ENCODE measurements at regions not wholly inside any gene's neighbourhood (a gene's known extent, or its start where the extent isn't known, plus 50 kb on each side); places are given as distances from the start of the nearest gene placed in this dataset.
A peak's percentile ranks its signal among the peaks of the same experiment; 100 is the strongest.

DNA sequence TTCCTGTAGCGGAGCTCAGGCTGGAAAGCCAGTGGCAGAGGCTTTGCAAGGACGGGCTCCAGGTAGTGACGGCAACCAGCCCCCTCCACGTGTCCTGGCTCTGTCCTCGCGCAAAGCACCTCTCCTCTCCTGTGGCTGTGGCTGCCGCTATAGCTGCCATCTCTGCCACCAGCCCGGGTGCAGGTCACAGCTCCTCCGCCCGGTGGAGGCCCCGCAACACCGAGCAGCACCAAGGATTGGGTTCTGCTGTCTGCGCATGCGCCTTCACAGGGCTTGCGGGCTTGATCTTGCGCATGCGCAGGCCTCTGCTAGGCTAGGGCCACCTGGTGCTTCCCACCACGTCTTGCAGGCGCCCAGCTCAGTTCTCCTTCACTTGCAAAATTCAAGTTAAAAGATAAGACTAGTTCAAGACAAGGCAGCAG is 625.4 kb downstream of the QKI start:
- peak; percentile 15 to 53 for DNase-seq (ENCODE audit: low read depth in 2 of 2)

DNA sequence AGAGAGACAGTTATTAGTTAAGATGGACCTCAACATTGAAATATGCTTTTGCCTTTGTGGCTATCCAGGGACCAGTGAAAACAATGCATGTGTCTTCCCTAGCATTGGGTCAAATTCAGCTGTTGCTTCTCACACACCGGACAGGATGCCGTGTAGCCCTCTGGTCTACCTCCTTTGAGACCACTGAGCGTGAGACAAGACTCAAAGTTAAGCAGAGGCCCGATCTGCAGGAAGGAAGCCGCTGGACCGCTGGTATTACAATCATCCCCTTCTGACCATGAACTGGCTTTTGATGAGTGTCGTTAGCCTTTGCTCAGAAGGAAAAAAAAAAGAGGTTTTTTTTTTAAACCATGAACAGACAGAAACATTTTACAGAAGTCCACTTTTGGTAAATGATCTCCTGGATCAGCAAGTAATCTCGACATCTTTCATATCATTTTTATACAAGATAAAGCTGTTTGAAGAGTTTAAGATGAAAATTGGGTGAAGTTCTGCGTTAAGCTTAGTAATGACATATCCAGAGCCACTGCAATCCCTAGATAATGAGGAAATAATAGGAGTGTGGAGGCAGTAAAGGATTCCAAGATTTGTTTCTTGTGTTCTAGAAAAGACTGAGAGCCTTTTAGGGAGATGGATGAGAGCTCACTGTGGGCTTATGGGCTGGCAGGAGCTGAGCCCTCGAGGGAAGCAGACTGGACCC is 622.8 kb downstream of the QKI start:
- DNase-seq (ENCODE audit: low read depth in 2 of 2) = no peak

DNA sequence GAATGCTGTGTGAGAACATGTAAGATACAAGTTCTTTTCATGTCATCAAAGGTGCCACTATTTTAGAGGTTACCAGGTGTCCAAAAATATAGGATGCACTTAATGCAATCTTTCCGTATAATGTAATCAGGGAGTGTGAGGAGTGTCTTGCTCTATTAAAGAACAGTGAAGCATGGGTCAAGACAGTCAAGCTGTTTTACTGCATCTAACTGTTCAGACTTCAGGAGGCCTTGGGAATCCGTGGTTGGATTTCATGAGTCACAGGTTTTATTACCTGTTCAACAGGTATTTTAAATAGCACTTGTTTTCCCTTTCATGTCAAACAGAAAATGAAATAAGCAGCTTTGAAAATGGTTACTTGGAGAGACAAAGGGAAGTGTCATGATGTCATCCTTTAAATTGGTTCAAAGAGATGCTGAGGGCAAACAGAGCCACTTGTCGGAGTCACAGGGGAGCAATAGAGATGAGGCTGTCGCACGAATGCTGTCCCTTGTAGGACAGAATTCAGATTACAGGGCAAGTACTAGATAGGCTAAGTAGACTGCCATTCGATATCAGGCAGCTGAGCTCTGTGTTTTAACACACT is 621.5 kb downstream of the QKI start:
- DNase-seq (ENCODE audit: low read depth in 2 of 2) = no peak

DNA sequence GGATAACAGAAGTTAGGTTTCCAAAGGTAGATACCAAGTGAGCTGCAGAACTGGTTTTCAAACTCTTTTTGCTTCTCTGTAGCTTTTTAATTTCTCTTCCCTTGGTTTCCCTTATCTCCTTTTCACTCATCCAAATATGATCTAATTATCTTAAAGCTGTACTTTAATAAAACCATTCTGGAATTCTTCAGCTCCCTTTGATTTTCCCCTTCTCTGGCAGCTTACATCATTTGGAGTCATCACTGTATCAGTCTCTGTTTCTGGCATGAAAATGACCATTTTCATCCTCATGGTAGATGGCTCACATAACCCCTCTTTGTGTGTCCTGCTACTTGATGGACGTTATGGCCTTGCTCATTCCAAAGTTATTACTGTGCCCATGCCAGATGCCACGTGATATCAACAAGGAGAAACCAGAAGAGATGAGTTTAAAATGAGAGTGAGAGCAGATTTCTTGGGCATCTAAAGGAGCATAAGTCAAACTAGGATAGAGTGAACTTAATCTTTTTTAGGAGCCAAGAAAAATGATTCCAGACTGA is 620.2 kb downstream of the QKI start:
- DNase-seq (ENCODE audit: low read depth in 2 of 2) = no peak

DNA sequence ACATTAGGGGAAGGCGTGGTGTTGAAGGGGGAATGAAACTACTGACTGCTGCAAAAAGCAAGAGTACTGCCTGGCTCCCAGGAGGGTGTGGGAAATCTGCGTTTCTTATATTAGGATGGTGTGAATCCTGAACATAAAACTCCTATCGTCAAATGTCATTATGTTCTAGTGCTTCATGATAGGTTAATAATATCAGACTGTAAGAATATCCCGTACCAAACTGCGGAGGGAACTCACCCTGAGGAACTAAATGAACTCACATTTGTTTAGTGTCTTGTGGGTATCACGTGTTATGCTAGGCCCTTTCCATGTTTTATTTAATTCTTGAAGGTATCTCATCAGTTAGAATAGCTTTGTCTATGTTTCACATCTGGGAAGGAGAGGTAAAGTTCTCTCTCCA is 610.7 kb downstream of the QKI start:
- no peak for DNase-seq (ENCODE audit: low read depth in 2 of 2)

DNA sequence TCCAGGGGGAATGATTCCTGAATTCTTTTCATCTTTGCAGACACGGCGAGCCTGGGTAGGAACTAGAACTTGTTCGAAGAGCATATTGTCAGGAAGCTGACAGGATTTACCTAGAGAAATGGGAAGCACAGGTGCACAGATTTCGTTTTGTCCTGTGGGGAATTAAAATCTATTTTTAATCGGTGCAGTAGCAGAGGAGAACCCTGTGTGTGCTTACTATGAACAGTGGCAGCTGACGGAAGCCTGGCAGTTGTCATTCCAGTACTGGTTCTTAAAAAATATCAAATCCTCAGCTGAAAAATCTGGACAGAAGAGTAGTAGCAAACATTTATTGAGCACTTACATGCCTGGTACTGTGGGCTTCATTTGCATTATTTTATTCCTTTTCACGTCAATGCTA is 609.0 kb downstream of the QKI start:
- DNase-seq (ENCODE audit: low read depth in 2 of 2) = no peak

DNA sequence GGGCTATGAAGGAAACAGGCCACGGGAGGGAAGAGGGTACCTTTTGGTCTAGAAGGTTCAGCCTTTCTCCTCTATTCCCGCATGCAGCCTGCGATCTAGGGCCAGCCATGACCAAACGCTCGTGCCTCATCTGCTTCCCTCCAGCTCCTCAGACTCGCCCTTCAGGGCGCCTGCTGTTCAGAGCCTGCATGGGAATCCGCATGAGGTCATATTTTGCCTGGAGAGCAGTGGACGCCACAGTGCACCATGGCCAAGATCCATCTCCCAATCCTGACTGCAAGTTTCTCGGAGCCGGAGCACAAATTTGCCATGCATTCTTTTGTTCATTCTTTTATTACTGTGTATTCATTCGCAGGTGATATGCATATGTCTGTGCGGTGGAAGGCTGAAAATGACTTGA is 608.1 kb downstream of the QKI start:
- no peak for DNase-seq (ENCODE audit: low read depth in 2 of 2)

DNA sequence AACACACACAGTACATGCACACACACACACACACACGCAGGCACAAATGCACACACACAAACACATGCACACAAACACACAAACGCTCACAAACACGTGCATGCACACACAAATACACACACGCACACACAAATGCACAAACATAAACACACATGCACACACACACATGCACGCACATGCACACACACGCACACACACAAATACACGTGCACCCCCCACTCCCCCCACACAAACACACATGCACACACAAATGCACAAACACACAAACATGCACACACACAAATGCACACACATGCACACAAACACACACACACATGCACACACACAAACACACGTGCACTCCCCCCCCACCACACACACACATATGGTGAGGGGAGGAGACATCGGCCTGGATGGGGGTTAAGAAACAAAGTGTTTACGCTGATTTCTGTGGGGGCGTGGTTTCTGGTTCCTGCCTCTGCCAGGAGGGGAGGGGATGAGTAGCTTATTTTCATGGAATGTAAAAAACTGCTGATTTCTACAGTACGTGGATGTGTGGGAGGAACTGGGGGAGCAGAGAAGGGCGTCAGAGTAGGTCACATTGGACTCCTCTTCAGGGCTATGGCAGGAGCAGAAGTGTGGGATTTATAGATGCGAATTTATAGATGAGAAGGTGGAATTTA is 607.2 kb downstream of the QKI start:
- no peak for DNase-seq (ENCODE audit: low read depth in 2 of 2)

DNA sequence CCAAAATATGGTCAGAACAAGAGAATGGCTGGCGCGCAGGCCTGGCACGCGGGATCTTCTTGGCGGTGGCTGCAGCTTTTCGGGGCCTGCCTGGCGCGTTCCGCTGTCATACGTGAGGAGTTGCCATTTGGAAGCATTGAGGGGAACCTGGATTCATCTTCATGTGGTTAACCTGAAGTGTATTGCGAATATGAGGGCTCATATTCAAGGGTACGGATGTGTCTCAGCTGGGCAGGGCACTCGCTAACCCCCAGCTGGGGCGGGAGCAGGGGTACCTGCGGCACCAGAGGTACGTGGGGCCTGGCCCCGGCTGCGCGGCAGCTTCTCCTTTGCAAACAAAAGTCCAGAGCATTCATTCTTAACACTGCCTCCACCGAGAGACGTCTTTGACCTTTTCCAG is 605.6 kb downstream of the QKI start:
- DNase-seq (ENCODE audit: low read depth in 2 of 2) = no peak

DNA sequence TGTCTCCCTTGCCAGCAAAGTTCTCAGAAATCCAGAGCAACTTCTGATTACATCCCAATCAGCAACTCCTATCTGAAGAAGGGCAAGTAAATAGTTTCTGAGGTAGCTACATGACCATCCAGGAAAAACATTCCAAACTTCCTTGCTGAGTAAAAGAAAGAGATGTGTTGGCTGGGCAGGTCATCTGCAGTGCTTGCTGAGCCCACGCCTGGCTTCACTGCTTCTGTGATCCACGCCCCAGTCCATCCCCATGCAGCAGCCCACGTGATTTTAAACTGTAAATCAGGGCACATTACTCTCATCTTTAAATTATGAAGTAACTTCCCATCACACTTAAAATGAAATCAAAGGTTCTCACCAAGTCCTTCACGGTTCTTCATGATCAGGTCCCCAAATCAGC is 603.6 kb downstream of the QKI start:
- no peak for DNase-seq (ENCODE audit: low read depth in 2 of 2)

DNA sequence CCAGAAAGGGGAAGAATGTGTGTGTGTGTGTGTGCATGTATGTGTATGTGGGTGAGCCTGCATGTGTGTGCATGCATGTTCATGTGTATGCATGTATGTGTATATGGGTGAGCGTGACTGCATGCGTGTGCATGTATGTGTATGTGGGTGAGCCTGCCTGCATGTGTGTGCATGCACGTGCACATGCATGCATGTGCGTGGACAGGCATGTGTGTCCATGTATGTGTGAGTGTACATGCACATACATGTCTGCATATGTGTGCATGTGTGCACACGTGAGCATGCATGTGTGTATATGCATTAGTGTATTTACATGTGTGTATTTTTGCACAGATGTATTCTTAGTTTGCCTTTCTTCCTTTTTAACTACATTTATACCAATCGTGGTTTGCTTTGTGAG is 601.5 kb downstream of the QKI start:
- DNase-seq (ENCODE audit: low read depth in 2 of 2) = no peak

DNA sequence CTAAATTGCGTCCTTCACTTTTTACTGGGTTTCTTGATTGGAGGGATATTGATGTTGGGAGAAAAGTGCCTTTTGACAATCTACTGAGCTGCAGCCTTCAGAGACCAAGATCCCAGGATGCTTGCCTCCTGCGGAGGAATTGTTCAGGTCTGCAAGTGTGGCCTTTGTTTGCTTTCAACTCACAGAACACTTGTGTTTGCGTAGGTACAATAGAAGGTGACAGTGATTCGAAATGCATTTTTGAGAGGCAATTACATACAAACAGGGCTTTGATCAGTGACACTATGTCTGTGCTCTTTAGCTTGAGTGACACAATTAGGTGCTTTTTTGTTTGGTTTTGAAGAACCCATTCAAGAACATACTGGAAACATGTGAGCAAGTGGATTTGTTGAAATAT is 600.6 kb downstream of the QKI start:
- DNase-seq (ENCODE audit: low read depth in 2 of 2) = no peak

DNA sequence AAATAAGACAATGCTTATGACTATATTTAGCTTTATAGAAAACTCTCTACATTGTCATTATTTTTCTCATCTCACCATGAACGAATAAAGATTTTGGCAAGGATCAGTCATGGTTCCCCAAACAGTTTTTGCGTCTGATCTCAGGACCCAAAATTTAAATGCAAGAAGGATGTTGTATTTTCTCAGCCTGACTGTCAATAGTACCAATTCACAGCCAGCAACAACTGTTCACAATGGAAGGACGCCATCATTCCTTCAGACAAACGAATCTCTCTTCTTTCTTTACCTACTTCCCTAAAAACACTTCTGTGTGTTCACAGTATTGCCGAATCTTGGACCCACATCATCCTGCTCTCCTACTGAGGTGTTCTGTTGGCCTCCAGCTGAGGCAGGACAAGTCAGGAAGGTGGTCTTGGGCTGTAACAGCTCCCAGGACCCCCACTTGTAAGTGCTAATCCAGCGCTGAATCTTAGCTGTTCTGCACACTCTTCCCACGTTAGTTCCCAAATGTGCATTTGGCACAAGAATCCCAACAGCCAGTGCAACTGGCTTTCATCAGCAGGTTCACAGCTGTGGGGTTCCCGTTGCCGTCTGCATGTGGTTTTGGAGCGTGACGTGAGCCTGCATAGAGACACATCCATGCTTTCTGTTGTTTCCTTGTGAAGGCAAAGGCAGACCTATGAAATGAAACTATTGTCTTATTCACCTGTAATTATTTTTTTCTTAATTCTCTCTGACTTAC is 600.0 kb downstream of the QKI start:
- no peak for DNase-seq (ENCODE audit: low read depth in 2 of 2)

DNA sequence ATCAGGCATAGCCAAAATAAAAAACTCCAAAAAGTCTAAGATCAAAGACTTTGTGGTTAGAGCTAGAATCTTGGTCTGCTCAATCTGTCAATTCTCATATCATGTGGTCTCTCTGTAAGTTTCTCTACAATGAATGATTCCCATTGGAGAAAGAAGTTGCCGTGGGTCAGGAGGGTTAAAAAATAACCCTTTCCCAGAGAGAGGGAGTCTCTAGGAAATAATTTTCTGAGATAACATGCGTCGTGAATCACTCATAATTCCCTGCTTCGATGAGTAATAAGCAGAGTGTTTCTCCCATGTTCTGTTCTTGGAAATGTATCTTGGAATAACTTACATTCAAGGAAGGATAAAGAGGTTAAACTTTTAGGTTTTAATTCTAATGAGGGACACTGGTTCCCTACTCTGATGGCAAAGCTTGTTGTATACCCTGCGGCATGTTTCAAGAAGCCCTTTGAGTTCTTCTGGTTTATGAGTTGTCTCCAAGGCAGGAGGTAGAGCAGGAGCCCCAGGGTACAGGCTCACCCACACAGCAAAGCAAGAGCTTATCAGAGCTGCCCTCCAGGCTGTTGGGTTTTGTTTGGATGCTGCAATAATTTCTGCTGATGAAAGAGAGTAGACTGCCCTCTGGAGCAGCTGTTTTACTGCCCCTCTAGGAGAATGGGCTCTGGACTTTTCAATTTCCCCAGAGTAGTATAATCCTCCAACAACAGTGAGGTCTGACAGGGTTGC is 599.1 kb downstream of the QKI start:
- DNase-seq (ENCODE audit: low read depth in 2 of 2) = no peak

DNA sequence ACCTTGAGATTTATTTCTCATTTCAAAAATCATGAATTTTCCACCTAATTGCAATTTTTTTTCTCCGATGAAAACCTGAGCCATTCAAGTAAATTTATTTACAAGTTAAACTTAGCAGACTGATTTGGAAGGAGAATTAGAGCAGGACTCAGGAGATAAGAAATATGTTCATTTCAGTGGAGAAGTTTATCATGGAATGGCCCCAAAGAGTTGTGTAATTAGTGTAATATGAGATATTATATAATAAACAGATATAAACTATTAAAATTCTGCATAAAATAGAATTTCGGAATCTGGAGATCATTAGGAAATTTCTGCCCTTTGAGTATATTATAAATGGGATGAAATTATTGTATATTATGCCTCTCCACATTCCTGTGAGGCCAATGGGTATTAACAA is 596.8 kb downstream of the QKI start:
- no peak for DNase-seq (ENCODE audit: low read depth in 2 of 2)

DNA sequence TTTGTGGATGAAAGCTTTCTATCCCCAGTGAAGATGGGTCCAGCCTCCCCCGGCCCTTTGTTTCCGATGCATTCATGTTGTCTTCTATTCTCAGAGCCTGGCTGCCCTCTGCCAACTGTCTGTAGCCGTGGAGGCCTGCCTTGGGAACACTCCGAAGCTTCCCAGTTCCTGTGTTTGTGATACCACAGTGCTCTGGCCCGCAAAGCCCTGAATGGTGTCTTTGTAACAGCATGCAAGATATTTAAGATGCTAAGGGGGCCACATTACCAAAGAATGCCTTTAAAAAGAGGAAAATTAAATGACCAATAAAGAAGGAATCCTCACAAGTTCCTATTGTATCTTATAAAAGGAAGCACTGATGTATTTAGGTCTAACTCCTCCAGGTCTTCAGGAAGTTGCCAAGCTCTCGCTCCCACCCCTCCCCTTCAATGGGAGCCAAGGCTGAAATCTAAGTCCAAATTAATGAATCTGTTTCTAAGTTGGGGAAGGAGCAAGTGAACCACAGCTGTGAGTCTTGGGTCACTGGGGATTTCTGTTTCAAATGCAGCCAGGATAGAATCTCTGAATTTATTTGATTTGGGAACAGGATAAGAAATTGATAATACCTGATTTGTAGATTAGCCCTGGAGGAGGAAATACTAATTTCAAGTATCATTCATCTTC is 596.1 kb downstream of the QKI start:
- DNase-seq (ENCODE audit: low read depth in 2 of 2) = no peak

DNA sequence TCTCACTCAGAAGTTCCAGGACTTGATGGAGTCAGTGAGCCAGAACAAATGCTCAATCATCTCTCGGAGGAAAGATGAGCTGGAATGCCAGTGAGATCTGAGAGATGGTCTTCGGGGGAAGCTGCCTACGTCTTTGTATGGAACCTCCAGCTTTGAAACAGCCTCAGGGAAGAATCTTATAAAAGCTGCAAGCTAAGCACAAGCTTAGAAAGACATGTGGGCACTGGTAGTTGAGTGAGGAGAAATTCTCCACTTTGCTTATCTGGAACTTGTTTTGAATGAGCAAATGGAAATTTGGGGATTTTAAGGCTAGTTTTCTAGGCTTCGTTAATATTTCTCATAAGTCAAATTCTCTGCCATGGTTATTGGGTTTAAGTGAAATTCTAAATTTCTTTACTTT is 594.4 kb downstream of the QKI start:
- no peak for DNase-seq (ENCODE audit: low read depth in 2 of 2)

DNA sequence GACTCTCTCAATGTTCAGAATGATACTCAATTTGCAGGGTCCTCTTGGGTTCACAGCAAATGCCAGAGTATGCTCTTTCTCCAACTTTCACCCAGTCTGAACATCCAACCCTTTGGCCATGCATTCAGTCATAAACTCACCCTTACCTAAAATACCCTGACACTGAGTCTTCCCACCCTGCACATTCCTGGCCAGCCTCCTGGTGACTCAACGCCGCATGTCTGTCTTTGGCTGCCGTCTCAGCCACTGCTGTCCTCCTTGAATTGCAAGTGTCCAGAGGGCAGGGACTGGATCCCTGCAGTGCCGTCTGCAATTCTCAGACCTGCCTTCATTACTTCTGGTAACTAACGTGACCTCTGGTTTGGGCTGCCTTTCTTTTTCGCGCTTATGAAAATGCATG is 593.4 kb downstream of the QKI start:
- no peak for DNase-seq (ENCODE audit: low read depth in 2 of 2)

DNA sequence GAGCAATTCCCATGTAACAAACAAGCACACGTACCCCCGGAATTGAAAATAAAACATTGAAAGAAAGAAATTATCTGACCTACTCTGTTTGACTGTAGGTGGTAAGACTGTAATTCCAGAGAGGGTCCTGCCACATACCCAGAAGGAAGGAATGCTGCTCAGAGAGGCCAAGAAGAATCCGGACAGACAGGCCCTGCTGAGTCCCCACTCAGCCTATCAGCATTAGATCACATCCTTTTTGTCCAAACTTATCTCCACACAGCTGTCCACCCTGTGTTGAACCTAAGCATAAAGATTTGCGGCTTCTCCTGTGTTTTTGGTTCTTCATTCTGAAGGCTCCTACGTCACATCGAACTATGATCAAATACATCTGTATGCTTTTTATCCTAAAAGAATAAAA is 591.9 kb downstream of the QKI start:
- DNase-seq (ENCODE audit: low read depth in 2 of 2) = no peak

DNA sequence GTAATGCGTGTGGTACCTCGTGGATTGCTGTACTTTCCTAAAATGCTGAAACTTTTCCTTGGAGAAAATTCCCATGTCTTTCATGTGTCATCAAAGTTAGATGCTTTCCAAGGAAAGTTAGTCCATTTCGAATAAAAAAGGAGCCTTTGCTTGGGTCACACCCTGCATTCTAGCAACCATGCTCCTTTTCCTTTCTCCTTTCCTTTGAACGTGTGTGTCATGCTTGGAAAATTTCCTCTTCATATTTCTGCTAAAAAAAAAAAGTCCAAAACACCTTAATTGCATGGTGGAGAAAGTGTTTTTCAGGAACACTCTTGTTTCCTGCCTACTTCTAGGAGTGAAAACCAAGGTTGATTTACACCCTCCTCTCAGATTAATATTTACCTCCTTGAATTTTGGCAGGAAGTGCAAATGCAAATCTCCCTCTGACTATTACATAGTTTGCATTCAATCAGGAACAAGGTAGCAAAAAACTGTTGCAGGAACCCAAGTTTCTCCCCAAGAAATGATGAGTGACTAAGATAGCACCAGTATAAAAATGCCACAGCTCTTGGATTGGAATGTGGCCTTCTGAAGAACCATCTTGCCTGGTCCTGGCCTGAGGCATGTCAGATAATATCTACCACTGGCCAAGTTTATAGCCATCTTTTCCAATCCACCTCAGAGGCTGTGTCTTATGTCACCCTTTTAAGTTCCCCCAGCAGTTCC is 590.6 kb downstream of the QKI start:
- DNase-seq (ENCODE audit: low read depth in 2 of 2) = no peak
